GM18511 (cell line): ENCODE measurements at regions not wholly inside any gene's neighbourhood (a gene's known extent, or its start where the extent isn't known, plus 50 kb on each side); places are given as distances from the start of the nearest gene placed in this dataset.

Experiments
- ATAC-seq: cut with Tn5 transposase; IDR thresholded peaks from one replicate; pipeline ENCODE4 v1.9.1; 2021; ENCODE audit warnings: mild to moderate bottlenecking, moderate library complexity; ENCODE audit not compliant: unreplicated experiment

DNA sequence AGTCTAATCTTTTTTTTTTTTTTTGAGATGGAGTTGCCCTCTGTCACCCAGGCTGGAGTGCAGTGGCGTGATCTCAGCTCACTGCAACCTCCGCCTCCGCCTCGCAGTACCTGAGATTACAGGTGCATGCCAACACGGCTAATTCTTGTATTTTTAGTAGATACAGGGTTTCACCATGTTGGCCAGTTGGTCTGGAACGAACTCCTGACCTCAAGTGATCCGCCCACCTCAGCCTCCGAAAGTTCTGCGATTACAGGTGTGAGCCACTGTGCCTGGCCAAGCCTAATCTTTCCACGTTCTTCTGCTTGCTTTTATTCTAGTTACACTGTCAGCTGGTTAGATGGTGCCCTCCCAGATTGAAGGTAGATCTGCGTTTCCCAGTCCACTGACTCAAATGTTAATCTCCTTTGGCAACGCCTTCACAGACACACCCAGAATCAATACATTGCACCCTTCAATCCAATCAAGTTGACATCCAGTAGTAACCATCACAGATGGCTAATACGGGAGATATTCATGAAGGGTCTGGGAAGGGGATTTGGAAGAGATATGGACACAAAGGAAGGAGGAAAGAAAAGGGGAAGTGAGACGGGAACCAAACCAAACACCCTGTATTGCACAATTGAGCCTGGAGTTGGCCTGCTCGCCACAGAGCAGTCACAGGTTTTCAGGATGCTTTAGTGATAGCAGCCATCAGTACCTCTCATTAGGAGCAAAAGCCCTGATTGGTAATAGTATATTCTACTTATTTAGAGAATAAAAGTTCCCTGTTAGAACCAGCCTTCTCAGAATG lies 229.8 kb downstream of the PIK3C3 start:
- no peak for ATAC-seq

GRCh38 chr18:42185486-42185885 lies 230.5 kb downstream of the PIK3C3 start:
- ATAC-seq: no peak

- ATAC-seq: peak; percentile 82
Observed at GRCh38 chr18:42187611-42188380, 232.8 kb downstream of the PIK3C3 start.

DNA sequence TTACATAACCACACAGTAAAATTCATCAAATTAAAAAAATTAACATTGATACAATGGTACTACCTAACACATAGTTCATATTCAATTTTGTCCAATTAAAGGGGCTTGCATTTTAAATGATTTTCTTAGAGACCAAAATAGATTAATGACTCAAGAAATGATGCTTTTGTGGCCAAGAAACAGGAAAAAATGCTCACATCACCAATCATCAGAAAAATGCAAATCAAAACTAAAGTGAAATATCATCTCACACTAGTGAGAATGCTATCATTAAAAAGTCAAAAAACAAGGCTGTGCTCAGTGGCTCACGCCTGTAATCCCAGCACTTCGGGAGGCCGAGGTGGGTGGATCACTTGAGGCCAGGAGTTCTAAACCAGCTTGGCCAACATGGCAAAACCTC lies 235.6 kb downstream of the PIK3C3 start:
- ATAC-seq: no peak

- no peak for ATAC-seq
Observed at GRCh38 chr18:42192251-42193248, 237.5 kb downstream of the PIK3C3 start.

DNA sequence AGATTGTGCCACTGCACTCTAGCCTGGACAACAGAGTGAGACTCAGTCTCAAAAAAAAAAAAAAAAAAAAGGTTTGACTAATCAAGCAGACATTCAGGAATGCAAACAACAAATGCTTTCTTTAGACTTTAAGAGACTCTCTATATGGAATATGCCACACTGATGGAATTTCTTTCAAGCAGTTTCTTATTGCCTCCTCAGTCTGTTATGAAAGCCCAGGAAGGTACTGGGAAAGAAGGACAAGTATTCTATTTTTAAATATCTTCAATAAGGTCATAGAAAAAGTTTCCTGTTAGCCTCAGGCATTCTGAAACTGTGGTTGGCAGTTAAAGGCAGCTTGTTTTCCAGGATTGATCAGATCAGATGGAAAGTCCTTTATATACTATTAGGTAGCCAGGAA lies 241.6 kb downstream of the PIK3C3 start:
- ATAC-seq: no peak

DNA sequence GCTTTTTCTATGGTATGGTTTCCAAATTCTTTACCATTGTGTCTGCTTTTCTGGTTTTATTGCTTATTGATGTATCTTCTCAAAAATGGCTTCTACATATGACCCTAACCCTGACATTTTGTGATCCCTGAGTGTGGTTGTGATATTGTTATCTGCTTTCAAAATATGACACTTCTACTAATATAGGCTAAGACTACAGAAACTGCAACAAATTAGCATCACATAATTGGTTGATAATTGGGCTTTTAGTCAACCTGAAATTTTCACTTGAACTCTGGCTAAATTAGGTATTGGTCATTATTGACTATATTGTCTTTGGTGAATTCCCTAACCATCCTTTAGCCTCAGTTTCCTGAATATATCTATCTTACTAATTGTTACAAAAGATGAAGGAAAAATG lies 246.1 kb downstream of the PIK3C3 start:
- ATAC-seq: no peak

GRCh38 chr18:42211201-42211600 lies 256.2 kb downstream of the PIK3C3 start:
- no peak for ATAC-seq

DNA sequence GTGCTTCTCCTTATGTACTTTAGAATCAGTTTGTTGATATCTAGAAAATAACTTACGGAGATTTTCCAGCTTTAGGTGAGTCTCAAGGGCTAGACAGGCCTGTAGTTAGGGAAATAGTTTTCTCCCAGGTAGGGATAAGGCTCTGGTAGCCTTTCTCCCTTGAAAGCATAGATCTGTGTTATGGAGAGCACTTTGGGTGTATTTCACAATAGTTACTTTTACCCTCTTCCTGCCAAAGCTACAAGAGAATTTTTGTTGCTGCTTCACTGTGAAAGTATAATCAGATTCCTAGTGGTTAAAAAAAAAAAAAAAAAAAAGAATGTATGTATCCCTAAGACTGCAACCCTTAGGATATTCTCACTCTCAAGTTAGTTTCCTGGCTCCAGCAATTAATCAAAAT lies 267.5 kb downstream of the PIK3C3 start:
- no peak for ATAC-seq

DNA sequence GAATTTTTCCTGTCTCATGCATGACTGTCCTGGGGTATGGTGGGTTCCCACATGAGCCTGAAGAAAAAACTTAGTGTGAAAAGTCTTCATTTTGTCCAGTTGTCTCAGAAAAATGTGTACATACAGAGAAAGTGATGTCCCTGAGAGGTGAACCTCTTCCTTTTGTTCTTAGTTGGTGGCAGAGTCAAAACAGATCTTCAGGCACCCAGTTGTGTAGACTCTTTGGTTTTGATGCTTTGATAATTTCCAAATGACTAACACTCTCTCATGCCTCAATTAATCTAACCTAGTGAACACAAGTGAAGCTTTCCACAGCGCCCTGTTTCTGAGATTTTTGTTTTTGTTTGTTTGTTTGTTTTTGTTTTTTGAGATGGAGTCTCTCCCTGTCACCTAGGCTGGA lies 273.5 kb downstream of the PIK3C3 start:
- peak; percentile 35 for ATAC-seq

- ATAC-seq: peak; percentile 98
Observed at GRCh38 chr18:42229211-42230210, 274.5 kb downstream of the PIK3C3 start.

- no peak for ATAC-seq
Observed at GRCh38 chr18:42230636-42231035, 275.6 kb downstream of the PIK3C3 start.

- ATAC-seq: no peak
Observed at GRCh38 chr18:42231284-42231683, 276.2 kb downstream of the PIK3C3 start.

- no peak for ATAC-seq
Observed at GRCh38 chr18:42231796-42232195, 276.8 kb downstream of the PIK3C3 start.

- no peak for ATAC-seq
Observed at GRCh38 chr18:42233908-42234307, 278.9 kb downstream of the PIK3C3 start.

GRCh38 chr18:42242758-42243157 lies 287.7 kb downstream of the PIK3C3 start:
- no peak for ATAC-seq

GRCh38 chr18:42245137-42245536 lies 290.1 kb downstream of the PIK3C3 start:
- ATAC-seq: no peak

DNA sequence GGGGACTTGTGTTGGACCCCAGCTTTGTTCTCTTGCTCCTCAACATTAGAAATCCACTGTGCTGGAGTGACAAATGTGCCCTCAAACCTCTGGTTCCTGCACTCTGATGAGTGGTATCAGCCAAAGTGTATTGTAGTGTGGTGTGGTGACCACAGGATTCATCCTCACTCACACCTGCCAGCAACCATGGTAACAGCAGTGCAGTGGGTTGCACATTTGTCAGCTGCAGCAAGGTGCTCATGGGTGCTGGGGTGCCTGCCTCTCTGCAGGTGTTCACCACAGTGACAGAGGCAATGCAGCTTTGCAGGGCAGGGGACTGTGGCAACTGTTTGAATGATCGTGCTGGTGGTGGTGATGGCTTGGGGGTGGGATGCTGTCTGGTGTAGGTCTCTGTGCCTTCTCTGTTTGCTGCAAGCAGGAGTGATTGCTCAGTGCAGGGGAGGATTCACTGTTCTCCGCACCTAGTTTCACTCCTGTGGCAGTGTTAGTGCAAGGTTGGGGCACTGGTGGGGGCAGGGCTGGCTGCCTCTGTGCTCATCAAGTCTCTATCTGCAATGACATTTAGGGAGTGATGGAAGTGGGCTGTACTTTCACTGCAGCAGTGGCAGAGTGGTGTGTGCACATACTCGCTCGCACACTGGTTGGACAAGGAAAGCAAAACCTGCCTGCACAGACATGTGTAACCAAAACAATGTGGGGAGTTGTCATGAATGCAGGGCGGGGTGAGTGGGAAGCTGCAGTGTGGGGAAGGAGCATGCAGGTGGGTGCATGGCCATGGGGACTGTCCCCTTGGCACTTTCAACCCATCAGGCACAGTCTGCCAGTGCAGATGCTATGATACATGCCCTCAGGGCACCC lies 301.1 kb downstream of the PIK3C3 start:
- ATAC-seq: peak; percentile 61
